ENCODE measurements at regions not wholly inside any gene's neighbourhood (a gene's known extent, or its start where the extent isn't known, plus 50 kb on each side); places are given as distances from the start of the nearest gene placed in this dataset.

DNA sequence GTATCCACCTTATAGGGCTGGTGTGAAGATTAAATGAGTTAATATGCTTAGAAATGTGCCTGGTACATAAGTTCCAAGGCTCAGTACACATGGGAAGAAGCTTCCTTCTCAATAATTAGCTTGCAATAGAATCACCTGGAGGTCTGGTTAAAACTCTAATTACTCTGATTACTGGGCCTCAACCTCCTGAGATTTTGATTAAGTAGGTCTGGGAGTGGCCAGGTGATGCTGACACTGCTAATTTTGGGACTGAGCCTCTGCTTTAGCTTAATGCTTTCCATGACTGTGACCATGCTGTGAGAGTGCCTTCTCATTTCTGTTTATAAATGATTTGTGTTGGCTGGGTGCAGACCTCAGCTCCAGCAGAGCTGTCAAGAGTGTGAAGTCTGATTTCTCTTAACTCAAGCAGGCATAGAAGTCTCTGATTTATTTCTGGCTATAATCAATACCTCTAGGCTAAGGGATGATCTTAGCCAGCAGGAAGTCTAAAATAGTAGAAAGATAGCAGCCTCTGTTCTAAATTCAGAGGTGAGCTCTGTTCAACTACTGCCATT lies 85.3 kb upstream of the ZNF608 start:
- TF ChIP-seq, protein P1, sequence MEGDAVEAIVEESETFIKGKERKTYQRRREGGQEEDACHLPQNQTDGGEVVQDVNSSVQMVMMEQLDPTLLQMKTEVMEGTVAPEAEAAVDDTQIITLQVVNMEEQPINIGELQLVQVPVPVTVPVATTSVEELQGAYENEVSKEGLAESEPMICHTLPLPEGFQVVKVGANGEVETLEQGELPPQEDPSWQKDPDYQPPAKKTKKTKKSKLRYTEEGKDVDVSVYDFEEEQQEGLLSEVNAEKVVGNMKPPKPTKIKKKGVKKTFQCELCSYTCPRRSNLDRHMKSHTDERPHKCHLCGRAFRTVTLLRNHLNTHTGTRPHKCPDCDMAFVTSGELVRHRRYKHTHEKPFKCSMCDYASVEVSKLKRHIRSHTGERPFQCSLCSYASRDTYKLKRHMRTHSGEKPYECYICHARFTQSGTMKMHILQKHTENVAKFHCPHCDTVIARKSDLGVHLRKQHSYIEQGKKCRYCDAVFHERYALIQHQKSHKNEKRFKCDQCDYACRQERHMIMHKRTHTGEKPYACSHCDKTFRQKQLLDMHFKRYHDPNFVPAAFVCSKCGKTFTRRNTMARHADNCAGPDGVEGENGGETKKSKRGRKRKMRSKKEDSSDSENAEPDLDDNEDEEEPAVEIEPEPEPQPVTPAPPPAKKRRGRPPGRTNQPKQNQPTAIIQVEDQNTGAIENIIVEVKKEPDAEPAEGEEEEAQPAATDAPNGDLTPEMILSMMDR (IDR thresholded peaks at IDR 0.05) = no peak
- TF ChIP-seq EZH2phosphoT487 (IDR thresholded peaks at IDR 0.05) = no peak
- no peak for TF ChIP-seq EZH2 (IDR thresholded peaks at IDR 0.05)
